SK-N-SH (cell line): ENCODE measurements at regions not wholly inside any gene's neighbourhood (a gene's known extent, or its start where the extent isn't known, plus 50 kb on each side); places are given as distances from the start of the nearest gene placed in this dataset.

Source experiments
- CTCF ChIA-PET: fragments of 300-600, 350-600 bp; formaldehyde crosslinking; extraction: SDS; loops from one replicate; lab custom pipeline; 2021; lab: Yijun Ruan, JAX
- POLR2A ChIA-PET: fragments of 350-600 bp; sonication (Branson Sonifier 250); formaldehyde crosslinking; extraction: SDS; loops from one replicate; lab custom pipeline; 2020; ENCODE audit warnings: antibody characterized with exemption, inconsistent platforms; lab: Yijun Ruan, JAX
- DNase-seq: peaks from one replicate; pipeline ENCODE4 v3.0.0; 2012
- H2AFZ ChIP-seq: fragments of 200-600 bp; sonication (generic); 2 replicates; pipeline ENCODE4 v1.8.1; 2016; ENCODE audit warnings: antibody characterized with exemption, mild to moderate bottlenecking, low read depth
- H3F3A ChIP-seq: fragments of 200-600 bp; sonication (generic); replicated peaks from 2 replicates; pipeline ENCODE3; 2016; ENCODE audit warnings: antibody characterized with exemption, mild to moderate bottlenecking; ENCODE audit not compliant: insufficient read depth
- H3K27ac ChIP-seq, 2 experiments: fragments of 200-500 bp in 1 of 2; fragments of 200-600 bp in 1 of 2; sonication (Bioruptor generic) in 1 of 2; sonication (generic), shearing (Covaris generic) in 1 of 2; 2 replicates each; pipeline versions ENCODE4 v1.5.1 to v1.6.1; 2014 to 2016; ENCODE audit warnings: low read depth in 2 of 2, inconsistent platforms in 1 of 2, low read length in 1 of 2, mild to moderate bottlenecking in 1 of 2, mixed read lengths in 1 of 2
- H3K27me3 ChIP-seq: fragments of 200-600 bp; sonication (generic), shearing (Covaris generic); 2 replicates; pipeline ENCODE4 v1.6.1; 2016; ENCODE audit warnings: mixed run types; ENCODE audit not compliant: insufficient read depth
- H3K36me3 ChIP-seq, 2 experiments: fragments of 200-500 bp in 1 of 2; fragments of 200-600 bp in 1 of 2; sonication (Bioruptor generic) in 1 of 2; sonication (generic) in 1 of 2; replicated peaks in 1 of 2; 2 replicates each; pipeline versions ENCODE3 to v1.5.1; 2014 to 2016; ENCODE audit warnings: low read length in 1 of 2, mild to moderate bottlenecking in 1 of 2; ENCODE audit not compliant: insufficient read depth in 2 of 2, control insufficient read depth in 1 of 2
- H3K4me1 ChIP-seq, 2 experiments: fragments of 200-500 bp in 1 of 2; fragments of 200-600 bp in 1 of 2; sonication (Bioruptor generic) in 1 of 2; sonication (generic), shearing (Covaris generic) in 1 of 2; 2 replicates each; pipeline versions ENCODE4 v1.5.1 to v1.6.1; 2014 to 2016; ENCODE audit warnings: low read depth in 1 of 2, low read length in 1 of 2, mixed run types in 1 of 2; ENCODE audit not compliant: insufficient read depth in 2 of 2, control insufficient read depth in 1 of 2
- H3K4me2 ChIP-seq: fragments of 200-600 bp; sonication (generic), shearing (Covaris generic); 2 replicates; pipeline ENCODE4 v1.6.1; 2017; ENCODE audit warnings: mixed run types
- H3K4me3 ChIP-seq, 2 experiments: fragments of 200-500 bp in 1 of 2; fragments of 200-600 bp in 1 of 2; sonication (Bioruptor generic) in 1 of 2; sonication (generic), shearing (Covaris generic) in 1 of 2; 2 replicates each; pipeline versions ENCODE4 v1.5.1 to v1.8.1; 2014 to 2016; ENCODE audit warnings: low read depth in 2 of 2, inconsistent platforms in 1 of 2, low read length in 1 of 2, mild to moderate bottlenecking in 1 of 2, mixed read lengths in 1 of 2, moderate library complexity in 1 of 2
- H3K79me2 ChIP-seq: fragments of 200-600 bp; sonication (generic); 2 replicates; pipeline ENCODE4 v1.8.1; 2017; ENCODE audit warnings: mild to moderate bottlenecking; ENCODE audit not compliant: insufficient read depth
- H3K9ac ChIP-seq: fragments of 200-600 bp; sonication (generic); 2 replicates; pipeline ENCODE4 v1.6.1; 2017; ENCODE audit warnings: mixed run types
- H3K9me2 ChIP-seq: fragments of 200-600 bp; sonication (generic); 2 replicates; pipeline ENCODE4 v1.6.1; 2017; ENCODE audit warnings: mixed run types
- H3K9me3 ChIP-seq: fragments of 200-600 bp; sonication (generic); 2 replicates; pipeline ENCODE4 v1.6.1; 2017; ENCODE audit warnings: mixed run types, mild to moderate bottlenecking, moderate library complexity
- H4K20me1 ChIP-seq: fragments of 200-600 bp; sonication (generic); 2 replicates; pipeline ENCODE4 v1.6.1; 2017; ENCODE audit warnings: mild to moderate bottlenecking, mixed run types; ENCODE audit not compliant: insufficient read depth
- CHD2 ChIP-seq: fragments of 150-350 bp; IDR thresholded peaks from 2 replicates; pipeline ENCODE4 v1.6.1; 2018; ENCODE audit warnings: low read length; ENCODE audit not compliant: partially characterized antibody
- CTCF ChIP-seq: fragments of 200-600 bp; sonication (generic); IDR thresholded peaks from 2 replicates; pipeline ENCODE4 v1.6.1; 2017; ENCODE audit warnings: antibody characterized with exemption, mild to moderate bottlenecking, moderate library complexity
- EZH2phosphoT487 ChIP-seq: fragments of 200-600 bp; sonication (generic); IDR thresholded peaks from 2 replicates; pipeline ENCODE4 v1.6.1; 2017; ENCODE audit warnings: low read depth, mixed run types, mild to moderate bottlenecking, antibody characterized with exemption, moderate library complexity, borderline replicate concordance
- GABPA ChIP-seq: IDR thresholded peaks from 2 replicates; pipeline ENCODE4 v1.4.0; 2012; ENCODE audit warnings: low read depth, mild to moderate bottlenecking
- JUND ChIP-seq: IDR thresholded peaks from 2 replicates; pipeline ENCODE4 v1.4.0; 2012
- MXI1 ChIP-seq: IDR thresholded peaks from 2 replicates; pipeline ENCODE4 v1.6.1; 2012; ENCODE audit warnings: mild to moderate bottlenecking, low read depth, low read length, improper control_type of control experiment
- NFIC ChIP-seq: IDR thresholded peaks from 2 replicates; pipeline ENCODE4 v1.4.0; 2012; ENCODE audit warnings: borderline replicate concordance
- NRF1 ChIP-seq: IDR thresholded peaks from 2 replicates; pipeline ENCODE4 v1.6.1; 2012; ENCODE audit warnings: low read depth, mild to moderate bottlenecking, low read length
- RAD21 ChIP-seq: IDR thresholded peaks from 2 replicates; pipeline ENCODE4 v1.6.1; 2012; ENCODE audit warnings: mild to moderate bottlenecking, low read length
- RCOR1 ChIP-seq: fragments of 150-350 bp; IDR thresholded peaks from 2 replicates; pipeline ENCODE4 v1.6.1; 2017; ENCODE audit warnings: antibody characterized with exemption, low read length
- RFX5 ChIP-seq: IDR thresholded peaks from 2 replicates; pipeline ENCODE4 v1.6.1; 2012; ENCODE audit warnings: mild to moderate bottlenecking, improper control_type of control experiment, low read length
- RXRA ChIP-seq: IDR thresholded peaks from 2 replicates; pipeline ENCODE4 v1.4.0; 2012; ENCODE audit warnings: low read depth, mild to moderate bottlenecking, borderline replicate concordance
- SMC3 ChIP-seq: IDR thresholded peaks from 2 replicates; pipeline ENCODE4 v1.6.1; 2012; ENCODE audit warnings: low read depth, low read length, improper control_type of control experiment
- TAF1 ChIP-seq: IDR thresholded peaks from 2 replicates; pipeline ENCODE4 v1.6.1; 2012; ENCODE audit warnings: low read depth, mild to moderate bottlenecking, low read length, moderate library complexity, borderline replicate concordance
- TCF12 ChIP-seq: IDR thresholded peaks from 2 replicates; pipeline ENCODE4 v1.4.0; 2012
- TEAD4 ChIP-seq: IDR thresholded peaks from 2 replicates; pipeline ENCODE4 v1.4.0; 2012; ENCODE audit warnings: mild to moderate bottlenecking, borderline replicate concordance; ENCODE audit not compliant: insufficient read depth
- USF1 ChIP-seq: IDR thresholded peaks from 2 replicates; pipeline ENCODE4 v1.4.0; 2012; ENCODE audit warnings: low read depth, borderline replicate concordance
- USF2 ChIP-seq: fragments of 150-350 bp; IDR thresholded peaks from 2 replicates; pipeline ENCODE4 v1.6.1; 2017; ENCODE audit warnings: antibody characterized with exemption, low read length, low read depth, borderline replicate concordance
- YY1 ChIP-seq: IDR thresholded peaks from 2 replicates; pipeline ENCODE4 v1.4.0; 2012; ENCODE audit warnings: low read depth, mild to moderate bottlenecking
- ZBTB33 ChIP-seq: IDR thresholded peaks from 2 replicates; pipeline ENCODE4 v1.4.0; 2012; ENCODE audit warnings: low read depth, borderline replicate concordance
- WGBS: methylation state at CpG from one replicate; pipeline ENCODE4 v1.1.6; 2017; ENCODE audit warnings: low lambda C conversion rate; 5-methylcytosine and 5-hydroxymethylcytosine counted together

- TF ChIP-seq TEAD4: no peak
- TF ChIP-seq, all 33 proteins: peak for 0
These were observed 491.5 kb upstream of the LUZP2 start (continued) for GRCh38 chr11:24005202-24005876.

- no peaks in the 10 kb centered on the region; a peak in 1 of 4 replicates for H3K4me1 ChIP-seq
- no peak for DNase-seq
- H3K4me2 ChIP-seq: no peak overlapping the region
- no peaks in the 10 kb centered on the region for H3K36me3 ChIP-seq
- H3K9ac ChIP-seq: no peak overlapping the region
- no peak overlapping the region for H3K4me3 ChIP-seq
- no peaks in the 10 kb centered on the region for H3K79me2 ChIP-seq
- CTCF ChIA-PET: no interaction called here
- no peaks in the 10 kb centered on the region for H3F3A ChIP-seq
- H3K9me3 ChIP-seq: no peaks in the 10 kb centered on the region
- no peaks in the 10 kb centered on the region for H4K20me1 ChIP-seq
- no peak overlapping the region for H3K27ac ChIP-seq
- no peaks in the 10 kb centered on the region for H3K27me3 ChIP-seq
- no peaks in the 10 kb centered on the region for H3K9me2 ChIP-seq
- no peak overlapping the region for H2AFZ ChIP-seq
- WGBS: 39% methylated on average over 3 of the region's 3 CpGs
- TF ChIP-seq CTCF: no peak
- TF ChIP-seq USF1: no peak
- no peak for TF ChIP-seq RAD21
- no peak for TF ChIP-seq TAF1
- TF ChIP-seq GABPA: no peak
- TF ChIP-seq TEAD4: no peak
- TF ChIP-seq EZH2phosphoT487: no peak
- no peak for TF ChIP-seq YY1
- TF ChIP-seq NRF1: no peak
- no peak for TF ChIP-seq RFX5
- TF ChIP-seq RXRA: no peak
- no peak for TF ChIP-seq RCOR1
- no peak for TF ChIP-seq CHD2
- TF ChIP-seq TCF12: no peak
- no peak for TF ChIP-seq JUND
- no peak for TF ChIP-seq USF2
- TF ChIP-seq ZBTB33: no peak
- no peak for TF ChIP-seq SMC3
- TF ChIP-seq NFIC: no peak
- TF ChIP-seq MXI1: no peak
- TF ChIP-seq, all 33 proteins: peak for 0
- POLR2A ChIA-PET: no interaction called here
These were observed 453.0 kb upstream of the LUZP2 start for GRCh38 chr11:24043842-24044241.
